ENCODE measurements at regions not wholly inside any gene's neighbourhood (a gene's known extent, or its start where the extent isn't known, plus 50 kb on each side); places are given as distances from the start of the nearest gene placed in this dataset.

DNA sequence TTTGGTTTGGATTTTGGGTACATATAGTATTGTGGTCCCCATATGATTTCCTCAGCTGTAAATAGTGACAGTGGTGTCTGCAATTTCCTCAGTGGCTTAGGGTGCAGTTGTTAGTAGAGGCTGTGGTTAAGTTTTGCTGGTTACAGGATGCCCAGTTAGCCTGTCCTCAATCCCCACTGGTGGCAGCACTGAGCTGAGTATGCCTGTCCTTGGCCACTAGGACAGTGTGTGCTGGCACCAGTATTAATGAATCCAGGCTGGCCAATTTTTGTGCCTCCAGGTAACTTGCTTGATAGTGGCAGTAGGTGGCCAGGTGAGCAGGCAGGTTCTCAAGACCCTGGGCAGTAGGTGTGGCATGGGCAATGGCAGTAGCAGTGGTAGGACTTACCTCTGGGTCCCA lies 973.1 kb downstream of the TMEM182 start:
- DNase-seq (ENCODE audit: low spot score) = no peak
- in situ Hi-C loops (cut with MboI; ENCODE audit: low pct_unique_long_range_greater_than_20kb, low sequenced_read_pairs, unreplicated experiment) = no loop called here
- TF ChIP-seq, protein P1, sequence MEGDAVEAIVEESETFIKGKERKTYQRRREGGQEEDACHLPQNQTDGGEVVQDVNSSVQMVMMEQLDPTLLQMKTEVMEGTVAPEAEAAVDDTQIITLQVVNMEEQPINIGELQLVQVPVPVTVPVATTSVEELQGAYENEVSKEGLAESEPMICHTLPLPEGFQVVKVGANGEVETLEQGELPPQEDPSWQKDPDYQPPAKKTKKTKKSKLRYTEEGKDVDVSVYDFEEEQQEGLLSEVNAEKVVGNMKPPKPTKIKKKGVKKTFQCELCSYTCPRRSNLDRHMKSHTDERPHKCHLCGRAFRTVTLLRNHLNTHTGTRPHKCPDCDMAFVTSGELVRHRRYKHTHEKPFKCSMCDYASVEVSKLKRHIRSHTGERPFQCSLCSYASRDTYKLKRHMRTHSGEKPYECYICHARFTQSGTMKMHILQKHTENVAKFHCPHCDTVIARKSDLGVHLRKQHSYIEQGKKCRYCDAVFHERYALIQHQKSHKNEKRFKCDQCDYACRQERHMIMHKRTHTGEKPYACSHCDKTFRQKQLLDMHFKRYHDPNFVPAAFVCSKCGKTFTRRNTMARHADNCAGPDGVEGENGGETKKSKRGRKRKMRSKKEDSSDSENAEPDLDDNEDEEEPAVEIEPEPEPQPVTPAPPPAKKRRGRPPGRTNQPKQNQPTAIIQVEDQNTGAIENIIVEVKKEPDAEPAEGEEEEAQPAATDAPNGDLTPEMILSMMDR (IDR thresholded peaks at IDR 0.05; ENCODE audit: extremely low read depth, insufficient read depth, missing control alignments) = no peak

DNA sequence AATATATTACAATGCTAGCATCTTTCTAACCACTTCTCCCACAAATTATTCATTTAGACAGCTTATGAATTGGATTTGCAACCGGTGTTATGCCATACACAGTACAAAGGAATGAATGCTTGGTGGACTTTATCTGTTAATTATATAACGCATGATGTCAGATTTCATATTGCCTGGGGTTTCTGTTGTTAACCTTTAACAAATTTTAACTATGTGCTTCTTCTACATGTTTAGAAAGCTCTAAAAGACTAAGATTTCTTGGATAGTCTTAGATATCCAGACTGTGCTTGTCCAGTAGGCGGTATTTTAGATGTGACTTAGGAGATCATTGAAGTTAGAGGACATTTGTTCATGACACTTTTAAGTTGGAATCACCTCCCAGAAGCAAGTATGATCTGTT lies 976.3 kb downstream of the TMEM182 start:
- DNase-seq (ENCODE audit: low spot score) = no peak
- in situ Hi-C loops (cut with MboI; ENCODE audit: low pct_unique_long_range_greater_than_20kb, low sequenced_read_pairs, unreplicated experiment) = no loop called here
- TF ChIP-seq, protein P1 (IDR thresholded peaks at IDR 0.05; ENCODE audit: extremely low read depth, insufficient read depth, missing control alignments) = no peak

DNA sequence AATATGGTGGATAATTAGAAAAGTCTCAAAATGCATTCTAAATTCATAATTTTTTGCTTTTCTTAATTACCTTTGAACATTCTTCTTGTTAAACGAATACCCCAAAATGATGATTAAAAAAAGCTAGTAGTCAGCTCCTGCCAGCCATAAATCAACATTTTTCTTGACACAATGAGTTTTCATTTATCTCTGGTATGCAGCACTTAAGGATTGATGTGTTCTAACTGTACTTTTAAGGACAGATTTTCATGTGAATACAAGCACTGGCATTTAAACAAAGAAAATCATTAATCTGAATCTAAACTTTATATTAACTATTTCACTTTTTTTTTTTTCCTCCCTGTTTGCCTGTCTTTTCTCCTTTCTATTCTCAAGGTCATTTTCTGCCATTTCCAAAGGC lies 976.8 kb downstream of the TMEM182 start:
- in situ Hi-C loops (cut with MboI; ENCODE audit: low pct_unique_long_range_greater_than_20kb, low sequenced_read_pairs, unreplicated experiment) = no loop called here
- no peak for DNase-seq (ENCODE audit: low spot score)
- TF ChIP-seq, protein P1 (IDR thresholded peaks at IDR 0.05; ENCODE audit: extremely low read depth, insufficient read depth, missing control alignments) = no peak

DNA sequence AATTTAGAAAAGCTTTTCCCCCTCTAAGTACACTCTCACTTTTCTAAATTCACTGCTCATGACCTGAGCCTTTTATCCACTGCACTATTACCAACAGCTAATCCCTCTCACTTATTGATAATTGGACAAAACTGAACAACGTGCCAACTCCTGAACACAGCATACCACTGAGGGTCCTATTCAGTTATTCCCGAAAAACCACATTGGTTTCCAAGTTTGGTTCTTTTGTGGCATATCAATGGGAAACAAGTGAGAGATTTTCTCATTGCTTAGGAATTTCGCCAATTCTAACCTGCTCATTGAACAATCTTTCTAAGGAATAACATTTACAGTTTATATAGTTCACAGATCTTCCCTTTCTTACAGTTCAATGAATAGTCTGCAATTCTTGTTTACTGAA lies 977.4 kb downstream of the TMEM182 start:
- in situ Hi-C loops (cut with MboI; ENCODE audit: low pct_unique_long_range_greater_than_20kb, low sequenced_read_pairs, unreplicated experiment) = no loop called here
- DNase-seq (ENCODE audit: low spot score) = no peak
- TF ChIP-seq, protein P1 (IDR thresholded peaks at IDR 0.05; ENCODE audit: extremely low read depth, insufficient read depth, missing control alignments) = no peak

DNA sequence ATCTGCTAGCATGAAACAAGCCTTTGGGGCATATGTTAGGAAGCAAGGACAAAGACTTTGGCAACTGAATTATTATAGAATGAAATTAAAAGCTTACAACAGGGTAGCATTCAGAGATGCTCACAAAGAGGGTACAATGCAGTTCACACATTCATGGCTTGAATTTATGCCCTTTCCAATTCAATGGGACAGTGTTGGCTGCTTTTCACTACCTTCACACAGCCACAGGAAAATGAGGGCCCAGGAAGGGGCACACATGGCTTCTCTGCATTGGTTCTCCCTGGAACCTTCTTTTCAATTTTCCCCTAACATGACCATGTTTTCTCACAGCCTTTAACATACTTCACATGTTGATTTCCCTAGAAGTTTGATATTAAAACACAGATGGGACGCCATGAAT lies 978.1 kb downstream of the TMEM182 start:
- DNase-seq (ENCODE audit: low spot score) = no peak
- TF ChIP-seq, protein P1 (IDR thresholded peaks at IDR 0.05; ENCODE audit: extremely low read depth, insufficient read depth, missing control alignments) = no peak
- in situ Hi-C loops (cut with MboI; ENCODE audit: low pct_unique_long_range_greater_than_20kb, low sequenced_read_pairs, unreplicated experiment) = no loop called here

DNA sequence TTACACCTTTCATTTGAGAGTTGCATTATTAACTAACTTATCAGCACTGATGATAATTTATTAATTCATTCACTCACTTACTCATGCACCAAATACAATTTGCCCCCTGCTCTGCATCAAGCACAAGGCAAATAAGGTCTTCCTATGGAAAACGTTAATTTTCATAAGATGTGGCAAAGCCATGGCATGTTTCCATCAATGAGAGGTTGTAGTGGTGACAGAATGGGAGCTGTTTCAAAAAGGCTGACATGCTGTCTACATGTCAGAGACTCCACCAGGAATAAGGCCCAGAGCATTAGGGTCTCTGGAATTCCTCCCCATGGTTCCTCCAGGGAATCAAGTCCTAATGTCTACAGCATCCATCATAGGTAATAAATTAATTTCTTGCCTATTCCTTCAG lies 978.8 kb downstream of the TMEM182 start:
- TF ChIP-seq, protein P1 (IDR thresholded peaks at IDR 0.05; ENCODE audit: extremely low read depth, insufficient read depth, missing control alignments) = no peak
- in situ Hi-C loops (cut with MboI; ENCODE audit: low pct_unique_long_range_greater_than_20kb, low sequenced_read_pairs, unreplicated experiment) = no loop called here
- DNase-seq (ENCODE audit: low spot score) = no peak

DNA sequence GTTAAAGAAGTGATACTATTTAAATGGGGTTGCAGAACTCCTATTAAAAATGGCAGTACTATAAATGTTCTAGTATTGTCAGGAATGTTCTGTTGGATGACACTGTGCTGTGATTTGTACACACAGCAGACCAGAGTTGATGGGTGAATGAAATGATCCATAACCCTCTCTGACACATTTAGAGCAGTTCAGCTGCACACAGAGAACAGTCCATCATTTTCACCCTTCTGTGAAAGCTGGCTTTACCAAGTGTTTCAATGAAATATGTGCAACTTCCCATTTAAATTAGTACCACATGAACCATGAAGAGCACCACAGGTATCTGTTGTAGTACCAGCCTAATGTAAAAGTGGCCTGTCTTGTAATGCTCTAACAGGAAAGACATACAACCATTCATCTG lies 981.4 kb downstream of the TMEM182 start:
- in situ Hi-C loops (cut with MboI; ENCODE audit: low pct_unique_long_range_greater_than_20kb, low sequenced_read_pairs, unreplicated experiment) = no loop called here
- TF ChIP-seq, protein P1 (IDR thresholded peaks at IDR 0.05; ENCODE audit: extremely low read depth, insufficient read depth, missing control alignments) = no peak
- DNase-seq (ENCODE audit: low spot score) = no peak
